ENCODE measurements at regions not wholly inside any gene's neighbourhood (a gene's known extent, or its start where the extent isn't known, plus 50 kb on each side); places are given as distances from the start of the nearest gene placed in this dataset.

DNA sequence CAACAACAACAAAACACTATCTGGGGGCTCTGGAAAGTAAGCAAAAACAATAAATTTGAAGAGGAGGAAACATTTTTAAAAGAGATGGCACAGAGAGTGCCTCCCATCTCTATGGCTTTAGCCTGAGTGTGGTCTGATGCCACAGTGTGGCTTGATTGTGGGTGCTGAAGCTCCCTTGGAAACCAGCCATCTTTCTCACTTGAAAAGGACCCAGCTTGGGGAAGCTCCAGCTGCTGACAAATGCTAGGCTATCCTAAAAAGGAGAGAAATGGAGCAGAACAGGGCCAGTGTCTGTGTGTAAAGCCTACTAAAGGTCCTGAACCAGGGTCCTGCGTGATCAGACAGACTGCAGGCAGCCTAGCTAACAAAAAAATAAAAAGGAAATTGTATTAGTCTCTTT is 642.0 kb upstream of the PTBP2 start:
- no peaks in the 10 kb centered on the region for H3K36me3 ChIP-seq (ENCODE audit: control insufficient read depth in 4 of 4, insufficient read depth in 3 of 4, low read depth in 1 of 4, low read length in 3 of 4)
- no peak overlapping the region for H3K27ac ChIP-seq (ENCODE audit: low read depth in 1 of 2, low read length in 2 of 2)
- no peak overlapping the region for H3K9ac ChIP-seq (ENCODE audit: low read depth in 1 of 2, low read length in 2 of 2)
- 87% methylated on average over 1 of the region's 1 CpG for WGBS
- H3K4me3 ChIP-seq (ENCODE audit: low read depth in 1 of 3, low read length in 3 of 3), result no peak overlapping the region
- no peak for DNase-seq (ENCODE audit: low spot score)
- TF ChIP-seq GABPA (IDR thresholded peaks at IDR 0.05 in 1 of 2, conservative IDR thresholded peaks at IDR 0.05 in 1 of 2) (no peak), HNF4G (IDR thresholded peaks at IDR 0.05) (no peak), EGR1 (IDR thresholded peaks at IDR 0.05; ENCODE audit: low read depth in 2 of 2) (no peak), YY1 (IDR thresholded peaks at IDR 0.05) (no peak), TAF1 (conservative IDR thresholded peaks at IDR 0.05) (no peak), FOXA1 (IDR thresholded peaks at IDR 0.05) (no peak), RXRA (IDR thresholded peaks at IDR 0.05) (no peak)
- TF ChIP-seq, protein P1, sequence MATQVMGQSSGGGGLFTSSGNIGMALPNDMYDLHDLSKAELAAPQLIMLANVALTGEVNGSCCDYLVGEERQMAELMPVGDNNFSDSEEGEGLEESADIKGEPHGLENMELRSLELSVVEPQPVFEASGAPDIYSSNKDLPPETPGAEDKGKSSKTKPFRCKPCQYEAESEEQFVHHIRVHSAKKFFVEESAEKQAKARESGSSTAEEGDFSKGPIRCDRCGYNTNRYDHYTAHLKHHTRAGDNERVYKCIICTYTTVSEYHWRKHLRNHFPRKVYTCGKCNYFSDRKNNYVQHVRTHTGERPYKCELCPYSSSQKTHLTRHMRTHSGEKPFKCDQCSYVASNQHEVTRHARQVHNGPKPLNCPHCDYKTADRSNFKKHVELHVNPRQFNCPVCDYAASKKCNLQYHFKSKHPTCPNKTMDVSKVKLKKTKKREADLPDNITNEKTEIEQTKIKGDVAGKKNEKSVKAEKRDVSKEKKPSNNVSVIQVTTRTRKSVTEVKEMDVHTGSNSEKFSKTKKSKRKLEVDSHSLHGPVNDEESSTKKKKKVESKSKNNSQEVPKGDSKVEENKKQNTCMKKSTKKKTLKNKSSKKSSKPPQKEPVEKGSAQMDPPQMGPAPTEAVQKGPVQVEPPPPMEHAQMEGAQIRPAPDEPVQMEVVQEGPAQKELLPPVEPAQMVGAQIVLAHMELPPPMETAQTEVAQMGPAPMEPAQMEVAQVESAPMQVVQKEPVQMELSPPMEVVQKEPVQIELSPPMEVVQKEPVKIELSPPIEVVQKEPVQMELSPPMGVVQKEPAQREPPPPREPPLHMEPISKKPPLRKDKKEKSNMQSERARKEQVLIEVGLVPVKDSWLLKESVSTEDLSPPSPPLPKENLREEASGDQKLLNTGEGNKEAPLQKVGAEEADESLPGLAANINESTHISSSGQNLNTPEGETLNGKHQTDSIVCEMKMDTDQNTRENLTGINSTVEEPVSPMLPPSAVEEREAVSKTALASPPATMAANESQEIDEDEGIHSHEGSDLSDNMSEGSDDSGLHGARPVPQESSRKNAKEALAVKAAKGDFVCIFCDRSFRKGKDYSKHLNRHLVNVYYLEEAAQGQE (IDR thresholded peaks at IDR 0.05), result no peak
- TF ChIP-seq, protein P2, sequence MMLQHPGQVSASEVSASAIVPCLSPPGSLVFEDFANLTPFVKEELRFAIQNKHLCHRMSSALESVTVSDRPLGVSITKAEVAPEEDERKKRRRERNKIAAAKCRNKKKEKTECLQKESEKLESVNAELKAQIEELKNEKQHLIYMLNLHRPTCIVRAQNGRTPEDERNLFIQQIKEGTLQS (IDR thresholded peaks at IDR 0.05), result no peak
- TF ChIP-seq, protein P3, sequence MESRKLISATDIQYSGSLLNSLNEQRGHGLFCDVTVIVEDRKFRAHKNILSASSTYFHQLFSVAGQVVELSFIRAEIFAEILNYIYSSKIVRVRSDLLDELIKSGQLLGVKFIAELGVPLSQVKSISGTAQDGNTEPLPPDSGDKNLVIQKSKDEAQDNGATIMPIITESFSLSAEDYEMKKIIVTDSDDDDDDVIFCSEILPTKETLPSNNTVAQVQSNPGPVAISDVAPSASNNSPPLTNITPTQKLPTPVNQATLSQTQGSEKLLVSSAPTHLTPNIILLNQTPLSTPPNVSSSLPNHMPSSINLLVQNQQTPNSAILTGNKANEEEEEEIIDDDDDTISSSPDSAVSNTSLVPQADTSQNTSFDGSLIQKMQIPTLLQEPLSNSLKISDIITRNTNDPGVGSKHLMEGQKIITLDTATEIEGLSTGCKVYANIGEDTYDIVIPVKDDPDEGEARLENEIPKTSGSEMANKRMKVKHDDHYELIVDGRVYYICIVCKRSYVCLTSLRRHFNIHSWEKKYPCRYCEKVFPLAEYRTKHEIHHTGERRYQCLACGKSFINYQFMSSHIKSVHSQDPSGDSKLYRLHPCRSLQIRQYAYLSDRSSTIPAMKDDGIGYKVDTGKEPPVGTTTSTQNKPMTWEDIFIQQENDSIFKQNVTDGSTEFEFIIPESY (IDR thresholded peaks at IDR 0.05), result no peak
- TF ChIP-seq, protein P4, sequence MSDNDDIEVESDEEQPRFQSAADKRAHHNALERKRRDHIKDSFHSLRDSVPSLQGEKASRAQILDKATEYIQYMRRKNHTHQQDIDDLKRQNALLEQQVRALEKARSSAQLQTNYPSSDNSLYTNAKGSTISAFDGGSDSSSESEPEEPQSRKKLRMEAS (IDR thresholded peaks at IDR 0.05), result no peak
- H3K27me3 ChIP-seq (ENCODE audit: control insufficient read depth in 4 of 4, insufficient read depth in 4 of 4, low read length in 3 of 4), result no peaks in the 10 kb centered on the region
- H3K9me3 ChIP-seq (ENCODE audit: control insufficient read depth in 4 of 4, low read length in 3 of 4), result no peaks in the 10 kb centered on the region
- no peaks in the 10 kb centered on the region for H3K4me1 ChIP-seq (ENCODE audit: control insufficient read depth in 4 of 4, insufficient read depth in 4 of 4, low read length in 3 of 4)

DNA sequence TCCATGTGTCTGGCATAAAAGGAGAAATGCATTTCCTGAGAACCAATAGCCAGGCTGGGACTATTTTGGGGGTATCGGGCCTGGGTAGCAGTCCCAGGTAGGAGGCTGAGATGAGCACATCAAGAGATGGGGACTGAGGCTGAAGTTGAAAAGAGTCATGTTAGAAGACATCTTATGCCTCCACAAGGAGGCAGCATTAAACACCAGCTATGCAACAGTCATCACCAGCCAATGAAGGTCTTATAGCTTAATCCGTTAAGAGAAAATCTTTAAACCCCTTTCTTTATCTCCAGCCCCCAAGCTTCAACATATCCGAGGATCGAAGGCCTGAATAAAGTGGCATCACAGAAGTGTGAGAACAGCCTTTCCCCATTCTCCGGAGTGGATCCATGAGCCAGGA is 640.7 kb upstream of the PTBP2 start:
- Histone ChIP-seq H3K4me3 (ENCODE audit: low read depth in 1 of 3, low read length in 3 of 3) (no peak overlapping the region), H3K4me1 (ENCODE audit: control insufficient read depth in 4 of 4, insufficient read depth in 4 of 4, low read length in 3 of 4) (no peaks in the 10 kb centered on the region), H3K27me3 (ENCODE audit: control insufficient read depth in 4 of 4, insufficient read depth in 4 of 4, low read length in 3 of 4) (no peaks in the 10 kb centered on the region), H3K27ac (ENCODE audit: low read depth in 1 of 2, low read length in 2 of 2) (no peak overlapping the region), H3K36me3 (ENCODE audit: control insufficient read depth in 4 of 4, insufficient read depth in 3 of 4, low read depth in 1 of 4, low read length in 3 of 4) (no peaks in the 10 kb centered on the region), H3K9me3 (ENCODE audit: control insufficient read depth in 4 of 4, low read length in 3 of 4) (no peaks in the 10 kb centered on the region), H3K9ac (ENCODE audit: low read depth in 1 of 2, low read length in 2 of 2) (no peak overlapping the region)
- no peak for TF ChIP-seq NR2F2 (IDR thresholded peaks at IDR 0.05)
- no peak for TF ChIP-seq HNF4A (conservative IDR thresholded peaks at IDR 0.05)
- TF ChIP-seq EGR1 (IDR thresholded peaks at IDR 0.05; ENCODE audit: low read depth in 2 of 2), result no peak
- TF ChIP-seq, protein P3 (IDR thresholded peaks at IDR 0.05), result no peak
- no peak for TF ChIP-seq TAF1 (conservative IDR thresholded peaks at IDR 0.05)
- no peak for TF ChIP-seq GABPA (IDR thresholded peaks at IDR 0.05 in 1 of 2, conservative IDR thresholded peaks at IDR 0.05 in 1 of 2)
- TF ChIP-seq HNF4G (IDR thresholded peaks at IDR 0.05), result no peak
- no peak for TF ChIP-seq YY1 (IDR thresholded peaks at IDR 0.05)
- TF ChIP-seq RXRA (IDR thresholded peaks at IDR 0.05), result no peak
- TF ChIP-seq, protein P1 (IDR thresholded peaks at IDR 0.05), result no peak
- TF ChIP-seq, protein P4 (IDR thresholded peaks at IDR 0.05), result no peak
- TF ChIP-seq, protein P5, sequence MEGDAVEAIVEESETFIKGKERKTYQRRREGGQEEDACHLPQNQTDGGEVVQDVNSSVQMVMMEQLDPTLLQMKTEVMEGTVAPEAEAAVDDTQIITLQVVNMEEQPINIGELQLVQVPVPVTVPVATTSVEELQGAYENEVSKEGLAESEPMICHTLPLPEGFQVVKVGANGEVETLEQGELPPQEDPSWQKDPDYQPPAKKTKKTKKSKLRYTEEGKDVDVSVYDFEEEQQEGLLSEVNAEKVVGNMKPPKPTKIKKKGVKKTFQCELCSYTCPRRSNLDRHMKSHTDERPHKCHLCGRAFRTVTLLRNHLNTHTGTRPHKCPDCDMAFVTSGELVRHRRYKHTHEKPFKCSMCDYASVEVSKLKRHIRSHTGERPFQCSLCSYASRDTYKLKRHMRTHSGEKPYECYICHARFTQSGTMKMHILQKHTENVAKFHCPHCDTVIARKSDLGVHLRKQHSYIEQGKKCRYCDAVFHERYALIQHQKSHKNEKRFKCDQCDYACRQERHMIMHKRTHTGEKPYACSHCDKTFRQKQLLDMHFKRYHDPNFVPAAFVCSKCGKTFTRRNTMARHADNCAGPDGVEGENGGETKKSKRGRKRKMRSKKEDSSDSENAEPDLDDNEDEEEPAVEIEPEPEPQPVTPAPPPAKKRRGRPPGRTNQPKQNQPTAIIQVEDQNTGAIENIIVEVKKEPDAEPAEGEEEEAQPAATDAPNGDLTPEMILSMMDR (IDR thresholded peaks at IDR 0.05; ENCODE audit: low read depth, low read length, missing input control), result no peak
- no peak for TF ChIP-seq RAD21 (IDR thresholded peaks at IDR 0.05)
- TF ChIP-seq FOXA2 (IDR thresholded peaks at IDR 0.05), result no peak
- 91% methylated on average over 5 of the region's 5 CpGs for WGBS
- DNase-seq (ENCODE audit: low spot score), result no peak

Measured in liver (tissue), 8 donors.